GM12891 (cell line): ENCODE measurements at regions not wholly inside any gene's neighbourhood (a gene's known extent, or its start where the extent isn't known, plus 50 kb on each side); places are given as distances from the start of the nearest gene placed in this dataset.

Source experiments
- POLR2A ChIP-seq: IDR thresholded peaks from 2 replicates; pipeline ENCODE4 v1.6.1; 2011; ENCODE audit warnings: low read depth, low read length, control low read depth
- POLR2AphosphoS5 ChIP-seq: IDR thresholded peaks from 2 replicates; pipeline ENCODE4 v1.6.1; 2011; ENCODE audit warnings: low read depth, low read length, control low read depth

GRCh38 chr2:188079196-188079595, 212.5 kb upstream of the GULP1 start:
- no peak for TF ChIP-seq POLR2AphosphoS5
- TF ChIP-seq POLR2A, result no peak
